NCI-H526 treated with DMSO at 0.1 percent for 48 hours (cell line): ENCODE measurements at regions not wholly inside any gene's neighbourhood (a gene's known extent, or its start where the extent isn't known, plus 50 kb on each side); places are given as distances from the start of the nearest gene placed in this dataset.

Source experiments
- DNase-seq: peaks from one replicate; lab custom pipeline; 2025; lab: John Stamatoyannopoulos, UW

DNA sequence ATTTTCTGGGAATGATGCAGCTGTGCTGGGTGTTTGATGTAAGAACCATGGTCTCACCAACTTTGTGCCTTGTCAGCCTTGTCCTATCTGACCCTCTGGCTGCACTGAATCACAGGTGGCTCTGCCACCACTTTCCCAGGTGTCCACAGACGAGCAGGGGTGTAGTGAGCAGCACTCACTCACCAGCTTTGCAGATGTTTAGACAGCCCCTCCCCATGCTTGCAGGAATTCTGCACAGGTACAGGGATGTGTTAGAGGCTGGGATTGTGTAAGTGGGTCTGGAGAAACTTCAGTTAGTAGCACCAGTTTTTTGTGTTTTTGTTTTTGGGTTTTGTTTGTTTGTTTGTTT is 88.2 kb upstream of the NAA20 start:
- DNase-seq: no peak

DNA sequence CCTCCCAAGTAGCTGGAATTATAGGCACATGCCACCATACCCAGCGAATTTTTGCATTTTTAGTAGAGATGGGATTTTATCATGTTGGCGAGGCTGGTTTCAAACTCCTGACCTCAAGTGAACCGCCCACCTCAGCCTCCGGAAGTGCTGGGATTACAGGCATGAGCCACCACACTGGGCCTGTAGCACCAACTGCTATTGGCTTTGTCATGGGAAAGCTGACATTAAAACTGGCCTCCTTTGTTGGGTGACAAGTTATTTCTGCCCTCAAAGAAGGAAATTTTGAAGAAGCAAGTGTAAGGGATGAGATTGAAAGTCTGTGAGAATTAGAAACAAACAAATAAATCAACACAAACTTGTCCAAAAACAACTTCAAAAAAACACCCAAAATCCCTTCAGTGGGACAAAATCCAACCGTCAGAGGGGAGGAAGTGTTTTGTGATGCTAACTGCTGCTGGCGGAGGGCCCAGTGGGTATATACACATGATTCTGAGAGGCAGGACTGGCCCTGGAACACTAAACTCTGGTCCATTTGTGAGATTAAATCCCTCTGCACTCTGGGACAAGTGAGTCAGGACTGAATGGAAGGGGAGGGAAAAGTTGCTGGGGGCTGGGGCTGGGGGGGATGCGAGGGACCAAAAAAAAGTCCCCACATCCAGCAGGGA is 87.5 kb upstream of the NAA20 start:
- no peak for DNase-seq

DNA sequence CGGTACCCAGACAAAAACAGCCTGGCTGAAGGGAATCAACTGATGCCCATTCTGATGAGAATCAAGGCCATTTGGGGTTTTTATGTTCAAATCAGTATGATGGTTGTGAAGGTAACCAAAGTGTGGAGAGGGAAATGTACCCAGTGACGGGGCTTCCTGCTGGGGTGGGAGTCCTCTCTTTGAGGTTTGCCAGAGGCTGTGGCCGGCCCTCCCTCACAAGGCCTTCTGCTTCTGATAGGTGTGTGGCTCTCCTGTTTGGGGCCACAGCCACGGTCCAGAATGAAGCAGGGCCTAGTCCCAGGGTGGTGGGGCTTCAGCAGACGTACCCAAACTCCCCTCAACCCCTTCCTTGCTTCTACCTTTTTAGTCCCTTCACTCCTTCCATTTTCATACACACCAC is 86.7 kb upstream of the NAA20 start:
- DNase-seq: no peak

DNA sequence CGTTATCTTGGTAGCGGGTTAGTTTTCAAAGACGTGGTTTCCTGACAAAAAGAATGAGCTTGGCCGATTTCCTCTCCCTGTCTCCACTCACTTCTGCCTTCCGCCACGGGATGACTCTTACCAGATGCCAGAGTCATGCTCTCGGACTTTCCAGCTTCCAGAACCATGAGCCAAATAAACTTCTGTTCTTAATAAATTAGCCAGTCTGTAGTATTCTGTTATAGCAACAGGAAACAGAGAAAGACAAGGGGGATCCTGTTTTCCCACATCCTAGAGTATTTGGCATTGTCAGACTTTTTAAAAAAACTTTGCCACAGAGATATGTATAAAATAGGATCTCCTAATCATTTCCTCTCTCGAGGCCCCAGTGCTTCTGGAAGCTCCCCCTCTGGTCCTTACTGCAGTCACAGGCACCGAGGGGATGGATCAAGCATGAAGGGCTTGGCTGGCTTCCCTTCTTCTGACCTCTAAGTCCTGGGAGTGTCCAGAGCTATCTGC is 84.9 kb upstream of the NAA20 start:
- DNase-seq: no peak

DNA sequence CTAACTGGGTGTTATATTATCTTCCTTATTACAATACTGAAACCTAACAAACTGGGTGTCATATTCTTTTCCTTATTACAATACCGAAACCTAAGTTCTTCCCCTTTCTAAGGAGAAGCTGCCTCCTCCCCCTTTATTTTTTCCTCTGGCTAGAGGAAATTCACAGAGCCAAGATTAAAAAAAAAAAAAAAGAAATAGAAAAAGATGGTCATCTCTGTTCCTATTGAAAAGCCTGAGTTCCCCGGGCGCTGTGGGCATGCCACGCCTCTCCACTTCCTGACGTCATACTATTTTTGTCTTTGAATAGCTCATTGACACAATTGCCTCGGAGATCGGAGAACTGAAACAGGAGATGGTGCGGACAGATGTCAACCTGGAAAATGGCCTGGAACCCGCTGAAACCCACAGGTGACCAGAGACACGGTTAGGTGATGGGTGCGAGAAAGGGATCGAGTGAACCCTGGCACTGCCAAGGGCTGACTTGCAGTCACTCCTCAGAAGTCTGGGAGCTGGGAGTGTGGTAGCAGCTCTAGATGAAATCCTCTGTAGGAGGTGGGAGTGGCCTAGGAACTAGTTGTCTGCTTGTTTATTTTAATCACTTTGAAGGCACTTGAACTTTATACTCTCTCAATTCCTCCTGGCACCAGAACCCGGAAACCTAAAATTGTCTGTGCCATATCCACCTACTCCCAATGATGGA is 82.2 kb upstream of the NAA20 start:
- no peak for DNase-seq

DNA sequence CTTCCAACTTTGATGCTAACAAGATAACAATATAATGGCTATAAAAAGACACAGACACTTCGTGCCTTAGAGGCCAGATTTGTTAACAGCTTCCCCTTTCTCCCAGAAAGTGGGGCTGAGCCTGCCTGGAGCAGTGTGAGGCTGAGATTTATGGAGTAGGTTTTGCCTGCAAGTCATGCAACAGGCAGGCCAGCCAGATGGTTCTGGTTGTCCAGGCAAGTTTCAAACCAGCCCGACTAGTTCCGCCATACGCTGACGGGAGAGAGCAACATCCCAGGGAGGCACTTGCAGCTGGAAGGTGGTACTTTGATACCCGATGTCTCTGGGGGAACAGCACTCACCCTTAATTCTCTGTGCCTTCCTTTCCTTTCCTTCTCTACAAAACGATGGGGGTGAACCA is 81.3 kb upstream of the NAA20 start:
- DNase-seq: no peak

DNA sequence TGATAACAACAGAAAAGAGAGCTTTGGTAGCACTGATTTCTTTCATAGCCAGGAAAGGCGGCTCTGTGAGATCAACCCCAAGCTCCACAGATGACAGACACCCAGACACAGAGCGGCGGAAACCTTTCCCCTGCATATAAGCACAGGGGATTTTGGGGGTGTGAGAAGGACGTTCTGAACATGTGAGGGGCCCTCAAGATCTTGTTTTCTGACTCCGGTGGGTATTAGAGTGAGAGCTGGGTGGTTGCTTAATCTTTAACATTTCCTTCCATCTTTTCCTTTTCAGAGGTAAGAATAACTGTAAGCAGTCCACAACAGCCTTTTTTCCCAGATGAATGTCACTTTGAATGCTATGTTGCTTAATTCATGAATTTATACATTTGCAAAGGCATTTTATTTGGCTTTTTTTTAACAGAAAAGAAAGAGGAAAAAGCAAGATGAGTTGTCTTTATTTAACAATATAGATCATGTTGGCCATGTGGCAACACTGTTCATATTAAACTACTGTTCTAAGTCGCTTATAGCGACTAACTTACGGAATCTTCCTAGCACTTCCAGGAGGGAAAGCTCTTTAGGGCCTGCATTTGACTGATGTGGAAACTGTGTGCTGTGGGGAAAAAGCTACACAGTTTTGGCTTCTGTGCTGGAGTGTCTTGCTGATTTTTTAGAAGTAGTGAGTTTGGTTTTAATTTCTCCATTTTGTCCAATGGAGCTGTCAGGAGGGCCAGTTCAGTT is 80.5 kb upstream of the NAA20 start:
- DNase-seq: no peak

DNA sequence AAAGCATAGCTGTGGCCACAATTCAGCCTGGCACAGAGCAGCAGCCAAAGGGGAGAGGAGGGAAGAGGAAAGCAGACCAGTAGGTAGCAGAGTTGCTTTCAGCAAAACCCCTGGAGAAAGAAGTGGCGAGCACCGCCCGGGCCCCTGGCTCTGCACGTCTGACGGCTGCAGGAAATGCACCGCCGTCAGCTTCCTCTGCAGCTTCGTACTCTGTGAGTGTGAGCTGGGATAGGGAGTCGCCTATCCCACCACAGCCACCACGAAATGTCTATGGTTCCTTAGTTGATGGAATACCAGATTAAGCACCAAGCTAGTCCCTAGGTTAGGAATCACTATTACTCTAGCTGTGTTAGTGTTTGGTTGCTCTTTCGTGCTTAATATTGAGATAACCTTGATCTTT is 79.9 kb upstream of the NAA20 start:
- no peak for DNase-seq

DNA sequence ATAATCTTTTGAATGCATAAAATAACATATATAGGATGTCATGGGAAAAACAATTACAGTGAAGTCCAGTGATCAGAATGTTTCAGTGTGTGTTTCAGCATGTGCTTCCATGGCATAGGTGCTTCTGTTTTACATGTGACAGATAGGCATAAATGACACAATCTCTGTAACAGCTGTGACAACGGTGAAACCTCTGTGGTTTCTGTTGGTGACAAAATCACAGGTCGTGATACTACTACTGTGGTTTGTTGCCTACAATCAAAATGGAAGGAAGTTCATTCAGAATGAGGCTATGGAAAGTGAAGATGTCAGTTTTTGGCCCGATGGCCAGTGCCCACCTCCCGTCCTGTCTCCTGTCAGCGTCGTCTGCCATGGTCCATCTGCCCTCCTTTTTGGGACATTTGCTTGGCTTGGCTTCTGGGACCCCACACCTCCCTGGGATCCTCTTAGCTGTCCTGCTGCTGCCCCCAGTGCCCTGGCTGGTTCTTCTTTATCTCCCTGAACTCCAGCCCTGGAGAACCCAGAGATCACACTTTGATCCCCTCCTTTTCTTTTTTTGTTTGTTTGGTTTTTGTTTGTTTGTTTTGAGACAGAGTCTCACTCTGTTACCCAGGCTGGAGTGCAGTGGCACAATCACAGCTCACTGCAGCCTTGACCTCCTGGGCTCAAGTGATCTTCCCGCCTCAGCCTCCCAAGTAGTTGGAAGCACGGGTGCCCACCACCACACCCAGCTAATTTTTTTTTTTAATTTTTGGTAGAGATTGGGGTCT is 79.3 kb upstream of the NAA20 start:
- DNase-seq: no peak

DNA sequence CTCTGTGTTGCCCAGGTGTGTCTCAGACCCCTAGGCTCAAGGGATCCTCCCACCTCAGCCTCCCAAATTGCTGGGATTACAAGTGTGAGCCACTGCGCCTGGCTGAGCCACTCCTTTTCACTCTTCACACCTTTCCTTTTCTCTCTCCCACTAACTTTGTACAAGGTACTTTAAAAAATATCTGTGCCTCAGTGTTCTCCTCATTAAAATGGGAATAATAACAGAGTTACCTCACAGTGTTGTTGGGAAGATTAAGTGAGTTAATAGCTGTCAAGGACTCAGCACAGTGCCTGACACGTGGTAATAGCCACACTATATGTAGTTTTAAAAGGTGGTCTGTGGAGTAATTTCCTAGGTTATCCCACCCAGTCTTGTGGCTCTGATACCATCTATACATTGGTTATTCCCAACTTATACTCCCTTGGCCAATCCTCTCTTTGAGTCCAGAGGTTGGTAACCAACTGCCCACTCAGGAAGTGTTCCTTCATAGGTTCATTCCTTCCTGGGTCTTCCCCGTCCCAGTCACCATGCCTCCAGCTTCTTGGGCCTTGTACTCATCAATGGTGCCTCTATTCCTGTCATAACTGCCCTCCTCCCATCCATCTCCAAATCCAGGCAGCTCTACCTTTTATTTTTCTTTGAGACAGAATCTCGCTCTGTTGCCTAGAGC is 78.6 kb upstream of the NAA20 start:
- no peak for DNase-seq

DNA sequence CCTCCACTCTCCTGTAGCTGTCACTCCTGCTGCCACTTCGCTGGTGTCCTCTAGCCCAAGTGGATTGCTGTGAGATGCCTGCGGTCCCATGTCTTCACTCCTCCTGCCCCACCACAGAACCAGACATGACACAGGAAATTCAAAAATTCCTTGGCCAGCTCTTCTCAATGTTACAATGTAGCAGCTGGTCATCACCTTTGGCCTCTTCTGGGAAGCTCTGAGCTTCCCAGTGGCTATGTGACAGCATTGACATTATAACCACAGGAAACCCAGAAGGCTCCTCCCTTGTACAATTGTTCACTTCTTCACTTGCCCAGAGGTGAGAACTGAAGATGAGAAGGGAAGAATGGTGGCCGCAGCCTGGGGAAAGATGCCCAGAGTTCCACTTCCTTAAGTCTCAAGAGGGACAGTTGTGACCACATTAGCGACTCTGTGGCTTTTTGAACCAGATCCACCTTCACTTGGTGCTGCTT is 76.1 kb upstream of the NAA20 start:
- DNase-seq: no peak

DNA sequence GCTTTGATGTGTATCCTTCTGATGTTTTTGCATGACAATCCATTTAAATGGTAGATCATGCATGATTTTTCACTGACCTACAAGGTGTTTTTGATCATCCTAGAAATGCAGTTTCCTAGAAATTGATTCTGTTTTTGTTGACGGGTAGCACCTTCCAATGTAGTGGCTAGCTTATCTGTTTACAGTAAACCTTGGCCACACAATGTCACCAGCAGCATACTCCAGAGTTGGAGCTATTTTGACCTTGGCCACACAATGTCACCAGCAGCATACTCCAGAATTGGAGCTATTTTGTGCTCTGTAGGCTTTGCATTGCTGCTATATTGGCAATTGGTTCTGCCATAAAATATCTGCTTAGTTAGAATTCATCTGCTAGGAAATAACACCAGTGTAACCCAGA is 74.6 kb upstream of the NAA20 start:
- no peak for DNase-seq

DNA sequence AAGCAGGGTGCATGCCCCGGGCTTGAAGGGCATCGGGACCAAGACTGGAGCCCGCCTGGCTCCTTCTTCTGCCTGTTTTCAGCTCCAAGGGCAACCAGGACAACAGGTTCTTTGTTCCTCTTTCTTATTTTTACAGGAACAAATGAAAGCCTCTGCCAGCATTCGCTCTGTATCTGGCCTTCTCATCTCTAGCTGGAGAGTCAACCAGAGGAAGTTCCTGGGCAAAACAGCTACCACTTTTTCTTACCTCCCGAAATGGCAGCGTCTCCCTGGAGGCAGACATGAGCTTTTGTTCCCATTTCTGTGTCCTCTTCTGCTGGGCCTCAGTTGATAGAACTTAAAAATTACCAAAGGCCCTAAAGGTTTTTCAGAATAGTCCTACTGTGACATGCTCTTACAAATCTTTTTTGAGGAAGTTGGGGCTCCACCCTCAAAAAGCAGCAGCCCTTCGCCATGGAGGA is 74.1 kb upstream of the NAA20 start:
- DNase-seq: no peak

DNA sequence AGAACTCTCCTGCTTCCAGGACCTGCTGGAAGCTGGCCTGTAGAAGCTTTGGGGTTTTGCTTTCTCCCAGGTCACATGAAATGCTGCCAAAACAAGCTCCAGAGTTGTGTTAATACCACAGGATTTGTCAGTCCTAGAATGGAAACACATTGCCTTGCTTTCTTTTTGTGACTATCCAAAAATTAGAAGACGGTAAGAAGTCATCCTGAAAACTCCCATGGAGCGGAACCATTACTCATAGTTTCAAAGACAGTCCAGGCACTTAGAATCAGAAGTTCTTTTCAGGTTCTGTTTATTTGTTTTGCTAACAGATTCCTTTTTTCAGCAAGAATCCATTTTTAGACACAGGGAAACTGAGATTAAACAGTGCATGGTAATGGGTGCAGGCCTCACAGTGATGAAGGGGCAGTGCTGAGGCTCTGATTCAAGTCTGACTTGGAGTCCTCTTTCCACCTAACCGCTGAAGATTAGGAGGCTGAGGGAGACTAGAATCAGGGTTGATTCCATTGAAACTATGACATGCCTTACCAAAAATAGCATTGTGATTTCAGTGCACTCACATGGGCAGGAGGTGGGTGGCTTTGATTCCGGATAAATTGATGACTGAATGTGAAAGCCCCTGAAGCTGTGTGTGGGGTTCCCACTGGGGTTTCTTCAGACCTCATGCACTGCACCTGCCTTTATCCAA is 72.2 kb upstream of the NAA20 start:
- no peak for DNase-seq

DNA sequence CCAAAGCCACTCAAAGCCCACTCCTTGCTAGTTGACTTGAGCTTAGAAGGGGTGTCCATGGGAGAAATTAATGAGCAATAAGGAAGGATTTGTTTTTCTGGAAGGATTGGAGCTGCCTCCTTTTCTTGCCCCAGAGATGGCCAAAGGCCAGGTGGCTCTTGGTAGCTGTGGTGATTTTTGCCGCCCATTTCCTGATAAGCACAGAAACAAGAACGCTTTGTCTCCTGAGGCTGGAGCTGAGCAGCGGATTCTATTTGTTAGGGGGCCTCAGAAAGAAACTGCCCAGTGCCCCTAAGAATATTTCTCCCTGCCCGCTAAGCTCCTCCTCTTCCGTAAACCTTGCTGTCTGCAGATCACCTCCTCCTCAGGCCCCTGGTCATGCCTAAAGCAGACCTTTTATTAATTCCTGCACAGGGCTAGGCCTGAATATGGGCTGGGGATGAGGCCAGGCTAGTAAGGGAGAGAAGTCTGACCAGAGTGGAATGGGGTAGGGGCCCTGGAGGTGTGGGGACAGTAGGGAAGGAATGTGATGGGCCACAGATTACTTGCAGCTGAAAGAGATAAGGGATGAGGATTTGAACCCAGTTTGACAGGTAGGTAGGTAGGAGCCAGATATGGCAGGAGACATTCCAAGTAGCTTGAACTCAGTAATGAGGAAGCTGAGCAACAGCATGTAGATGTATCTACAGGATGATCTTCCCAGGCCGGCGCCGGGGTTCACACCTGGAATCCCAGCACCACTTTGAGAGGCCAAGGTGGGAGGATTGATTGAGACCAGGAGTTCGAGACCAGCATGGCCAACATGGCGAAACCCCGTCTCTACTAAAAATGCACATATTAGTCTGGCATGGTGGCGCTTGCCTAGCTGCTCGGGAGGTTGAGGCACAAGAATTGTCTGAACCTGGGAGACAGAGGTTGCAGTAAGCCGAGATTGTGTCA is 71.2 kb upstream of the NAA20 start:
- DNase-seq: no peak

DNA sequence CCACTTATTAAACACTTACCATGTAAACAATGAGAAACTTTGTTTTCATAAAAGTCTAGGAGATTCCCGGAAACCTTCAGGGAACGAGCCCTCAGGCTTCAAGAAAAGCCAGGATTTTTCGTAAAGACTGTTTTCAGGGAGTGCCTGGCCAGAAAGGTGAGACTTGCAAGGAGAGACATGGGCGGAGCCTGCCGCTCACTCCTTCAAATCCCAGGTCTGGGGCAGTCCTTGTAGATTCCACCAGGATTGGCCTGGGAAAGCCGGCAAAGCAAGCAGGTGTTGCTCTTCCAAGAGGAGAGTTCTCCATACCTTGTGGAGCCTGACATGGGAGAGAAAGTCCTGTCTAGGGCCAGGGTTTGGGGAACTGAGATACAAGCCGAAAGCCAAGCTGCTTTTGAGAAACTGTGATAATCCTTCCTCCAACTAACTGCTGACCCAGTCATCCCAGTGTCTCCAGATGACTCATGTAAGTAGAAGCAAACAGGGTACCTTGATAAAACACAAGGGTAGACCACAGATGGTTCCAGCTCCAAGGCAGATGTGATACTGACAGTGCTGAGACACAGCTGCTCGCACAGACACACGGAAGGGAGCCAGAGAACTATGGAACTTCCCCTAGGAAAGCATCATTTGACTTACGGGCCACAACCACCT is 69.4 kb upstream of the NAA20 start:
- no peak for DNase-seq

DNA sequence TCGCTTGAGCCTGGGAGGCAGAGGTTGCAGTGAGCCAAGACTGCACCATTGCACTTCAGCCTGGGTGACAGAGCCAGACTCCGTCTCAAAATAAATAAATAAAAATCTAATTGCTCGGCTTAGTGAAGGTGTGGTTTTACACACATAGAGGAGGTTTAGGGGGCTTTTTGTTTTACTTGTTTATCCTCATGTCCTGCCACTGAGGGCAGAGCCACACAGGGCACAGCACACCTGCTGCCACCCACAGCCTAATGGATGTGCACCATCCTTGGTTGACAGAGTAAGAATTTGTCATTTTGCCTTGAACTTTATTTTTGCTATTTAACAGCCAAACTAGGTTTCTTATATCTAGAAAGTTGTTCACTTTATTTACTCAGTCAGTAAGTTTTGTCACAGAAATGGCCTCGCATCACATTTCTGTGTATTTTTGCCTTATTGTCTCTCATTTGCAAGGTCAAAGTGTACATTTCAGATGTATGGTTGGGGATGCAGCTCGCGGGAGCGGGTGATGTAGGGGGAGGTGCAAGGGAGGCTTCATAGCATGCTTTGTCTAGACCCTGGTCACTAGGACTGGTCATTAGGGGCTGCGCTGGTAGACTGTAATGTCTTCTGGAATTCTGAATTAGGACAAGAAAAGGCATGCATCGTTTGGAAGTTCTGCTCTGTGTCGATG is 67.8 kb upstream of the NAA20 start:
- no peak for DNase-seq

DNA sequence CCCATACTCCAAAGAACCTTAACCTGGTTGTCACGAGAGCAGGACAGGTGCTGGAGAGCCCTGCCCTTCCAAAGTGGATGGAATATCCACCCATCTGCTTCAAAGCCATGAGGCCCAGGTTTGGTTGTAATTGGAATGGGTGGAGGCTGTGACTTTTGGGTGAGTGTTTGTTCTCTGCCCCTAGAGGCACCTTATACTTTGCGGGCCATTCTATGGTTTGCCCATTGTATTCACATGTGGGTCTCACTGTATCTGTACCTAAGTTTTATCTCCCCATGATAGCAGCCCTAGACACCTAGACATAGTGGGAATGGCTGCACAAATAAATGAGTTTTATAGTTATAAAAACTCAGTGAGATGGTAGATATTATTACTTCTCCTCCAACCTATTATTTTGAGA is 67.1 kb upstream of the NAA20 start:
- no peak for DNase-seq

DNA sequence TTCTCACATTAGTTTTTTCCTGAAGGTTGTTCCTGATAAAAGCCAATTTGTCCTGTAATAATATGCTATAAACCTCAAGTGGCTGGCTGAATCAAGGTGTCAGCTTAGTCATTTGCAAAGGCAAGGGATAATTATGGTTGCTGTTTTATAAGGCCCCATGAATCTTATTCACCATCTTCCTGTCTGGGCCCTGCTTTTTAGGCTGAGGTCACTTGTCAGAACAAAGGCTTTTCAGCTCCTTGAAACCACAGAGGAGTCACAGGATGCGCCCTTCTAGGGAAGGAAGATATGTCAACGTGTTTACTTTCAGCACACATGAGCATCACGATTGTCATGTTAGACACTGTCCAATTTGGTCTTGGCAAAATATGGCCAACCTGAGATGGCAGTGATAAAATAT is 64.8 kb upstream of the NAA20 start:
- DNase-seq: no peak
